ENCODE measurements at regions not wholly inside any gene's neighbourhood (a gene's known extent, or its start where the extent isn't known, plus 50 kb on each side); places are given as distances from the start of the nearest gene placed in this dataset.

- H3K79me2 ChIP-seq (ENCODE audit: insufficient read depth, low read depth), result no peaks in the 10 kb centered on the region
- no peak overlapping the region for H3K4me2 ChIP-seq
- H3K4me3 ChIP-seq (IDR thresholded peaks at IDR 0.05; ENCODE audit: insufficient read depth, low read depth, low read length), result no peak overlapping the region
- H3K4me1 ChIP-seq (ENCODE audit: low read depth, poor library complexity, severe bottlenecking), result no peaks in the 10 kb centered on the region
- H3K9ac ChIP-seq, result no peak overlapping the region
- no peak for TF ChIP-seq CTCF (conservative IDR thresholded peaks at IDR 0.05; ENCODE audit: low read depth, low read length)
- H2AFZ ChIP-seq (ENCODE audit: low read depth), result no peak overlapping the region
- no peaks in the 10 kb centered on the region for H3K36me3 ChIP-seq (ENCODE audit: insufficient read depth)
- H3K27ac ChIP-seq, result no peak overlapping the region
- H4K20me1 ChIP-seq (ENCODE audit: insufficient read depth), result no peaks in the 10 kb centered on the region
- no peaks in the 10 kb centered on the region for H3K27me3 ChIP-seq (ENCODE audit: insufficient read depth, low read depth)
These were observed 389.8 kb downstream of the NDFIP2 start for GRCh38 chr13:79870766-79871165.

- H3K4me2 ChIP-seq, result no peak overlapping the region
- H4K20me1 ChIP-seq (ENCODE audit: insufficient read depth), result no peaks in the 10 kb centered on the region
- H3K79me2 ChIP-seq (ENCODE audit: insufficient read depth, low read depth), result no peaks in the 10 kb centered on the region
- no peaks in the 10 kb centered on the region for H3K27me3 ChIP-seq (ENCODE audit: insufficient read depth, low read depth)
- H2AFZ ChIP-seq (ENCODE audit: low read depth), result no peak overlapping the region
- H3K4me3 ChIP-seq (IDR thresholded peaks at IDR 0.05; ENCODE audit: insufficient read depth, low read depth, low read length), result no peak overlapping the region
- H3K4me1 ChIP-seq (ENCODE audit: low read depth, poor library complexity, severe bottlenecking), result no peaks in the 10 kb centered on the region
- H3K27ac ChIP-seq, result no peak overlapping the region
- no peaks in the 10 kb centered on the region for H3K36me3 ChIP-seq (ENCODE audit: insufficient read depth)
- H3K9ac ChIP-seq, result no peak overlapping the region
- no peak for TF ChIP-seq CTCF (conservative IDR thresholded peaks at IDR 0.05; ENCODE audit: low read depth, low read length)
These were observed 389.2 kb downstream of the NDFIP2 start for GRCh38 chr13:79870123-79870522.

GRCh38 chr13:79869326-79869725, 388.4 kb downstream of the NDFIP2 start:
- Histone ChIP-seq H3K27ac (no peak overlapping the region), H3K4me1 (ENCODE audit: low read depth, poor library complexity, severe bottlenecking) (no peaks in the 10 kb centered on the region), H3K36me3 (ENCODE audit: insufficient read depth) (no peaks in the 10 kb centered on the region), H2AFZ (ENCODE audit: low read depth) (no peak overlapping the region), H3K4me3 (IDR thresholded peaks at IDR 0.05; ENCODE audit: insufficient read depth, low read depth, low read length) (no peak overlapping the region), H4K20me1 (ENCODE audit: insufficient read depth) (no peaks in the 10 kb centered on the region), H3K27me3 (ENCODE audit: insufficient read depth, low read depth) (no peaks in the 10 kb centered on the region), H3K4me2 (no peak overlapping the region), H3K9ac (no peak overlapping the region), H3K79me2 (ENCODE audit: insufficient read depth, low read depth) (no peaks in the 10 kb centered on the region)
- no peak for TF ChIP-seq CTCF (conservative IDR thresholded peaks at IDR 0.05; ENCODE audit: low read depth, low read length)

- H3K27me3 ChIP-seq (ENCODE audit: insufficient read depth, low read depth), result no peaks in the 10 kb centered on the region
- no peaks in the 10 kb centered on the region for H3K79me2 ChIP-seq (ENCODE audit: insufficient read depth, low read depth)
- H3K4me2 ChIP-seq, result no peak overlapping the region
- H2AFZ ChIP-seq (ENCODE audit: low read depth), result no peak overlapping the region
- no peak overlapping the region for H3K4me3 ChIP-seq (IDR thresholded peaks at IDR 0.05; ENCODE audit: insufficient read depth, low read depth, low read length)
- no peaks in the 10 kb centered on the region for H3K4me1 ChIP-seq (ENCODE audit: low read depth, poor library complexity, severe bottlenecking)
- H3K27ac ChIP-seq, result no peak overlapping the region
- no peak for TF ChIP-seq CTCF (conservative IDR thresholded peaks at IDR 0.05; ENCODE audit: low read depth, low read length)
- no peaks in the 10 kb centered on the region for H4K20me1 ChIP-seq (ENCODE audit: insufficient read depth)
- no peaks in the 10 kb centered on the region for H3K36me3 ChIP-seq (ENCODE audit: insufficient read depth)
- H3K9ac ChIP-seq, result no peak overlapping the region
These were observed 386.3 kb downstream of the NDFIP2 start for GRCh38 chr13:79867254-79867653.

- Histone ChIP-seq H3K27me3 (ENCODE audit: insufficient read depth, low read depth) (no peaks in the 10 kb centered on the region), H3K79me2 (ENCODE audit: insufficient read depth, low read depth) (no peaks in the 10 kb centered on the region), H4K20me1 (ENCODE audit: insufficient read depth) (no peaks in the 10 kb centered on the region), H3K4me2 (no peak overlapping the region), H3K4me3 (IDR thresholded peaks at IDR 0.05; ENCODE audit: insufficient read depth, low read depth, low read length) (no peak overlapping the region), H3K4me1 (ENCODE audit: low read depth, poor library complexity, severe bottlenecking) (no peaks in the 10 kb centered on the region), H3K36me3 (ENCODE audit: insufficient read depth) (no peaks in the 10 kb centered on the region), H3K27ac (no peak overlapping the region), H2AFZ (ENCODE audit: low read depth) (no peak overlapping the region), H3K9ac (no peak overlapping the region)
- no peak for TF ChIP-seq CTCF (conservative IDR thresholded peaks at IDR 0.05; ENCODE audit: low read depth, low read length)
These were observed 385.5 kb downstream of the NDFIP2 start for GRCh38 chr13:79866436-79866835.
